ENCODE measurements at regions not wholly inside any gene's neighbourhood (a gene's known extent, or its start where the extent isn't known, plus 50 kb on each side); places are given as distances from the start of the nearest gene placed in this dataset.

GRCh38 chr7:110573862-110574528 is 516.9 kb upstream of the LRRN3 start:
- no peaks in the 10 kb centered on the region for H3K27me3 Mint-ChIP-seq
- no peaks in the 10 kb centered on the region for H3K36me3 Mint-ChIP-seq (ENCODE audit: low read depth)
- H3K9me3 Mint-ChIP-seq, result no peaks in the 10 kb centered on the region

DNA sequence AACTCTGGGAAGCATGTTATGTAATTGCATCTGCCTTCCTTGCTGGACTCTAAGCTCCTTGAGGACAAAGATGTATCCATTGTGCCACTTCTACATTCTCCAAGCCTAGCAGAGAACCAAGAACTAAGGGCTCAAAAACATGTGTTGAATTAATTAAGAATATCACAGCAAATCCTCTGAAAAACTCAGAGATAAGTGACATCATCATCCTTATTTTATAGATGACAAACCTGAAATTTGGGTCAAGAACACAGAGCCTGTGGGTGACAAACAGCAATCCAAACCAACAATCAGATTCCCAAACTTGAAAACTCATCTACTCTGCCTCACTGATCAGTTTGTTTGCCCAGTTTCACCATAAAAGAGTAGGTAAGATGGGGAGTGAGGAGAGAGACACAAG is 503.6 kb upstream of the LRRN3 start:
- DNase-seq, result no peak
- Mint-ChIP-seq H3K27ac (no peak overlapping the region), H3K4me1 (ENCODE audit: low read depth) (no peaks in the 10 kb centered on the region), H3K4me3 (no peak overlapping the region), H3K9me3 (peaks cover 2% of the 10 kb centered on the region), H3K27me3 (no peaks in the 10 kb centered on the region), H3K36me3 (ENCODE audit: low read depth) (no peaks in the 10 kb centered on the region)

More at GRCh38 chr7:110573862-110574528, 516.9 kb upstream of the LRRN3 start:
- Mint-ChIP-seq H3K27ac (no peak overlapping the region), H3K4me1 (ENCODE audit: low read depth) (no peaks in the 10 kb centered on the region), H3K4me3 (no peak overlapping the region)
- DNase-seq, result no peak

DNA sequence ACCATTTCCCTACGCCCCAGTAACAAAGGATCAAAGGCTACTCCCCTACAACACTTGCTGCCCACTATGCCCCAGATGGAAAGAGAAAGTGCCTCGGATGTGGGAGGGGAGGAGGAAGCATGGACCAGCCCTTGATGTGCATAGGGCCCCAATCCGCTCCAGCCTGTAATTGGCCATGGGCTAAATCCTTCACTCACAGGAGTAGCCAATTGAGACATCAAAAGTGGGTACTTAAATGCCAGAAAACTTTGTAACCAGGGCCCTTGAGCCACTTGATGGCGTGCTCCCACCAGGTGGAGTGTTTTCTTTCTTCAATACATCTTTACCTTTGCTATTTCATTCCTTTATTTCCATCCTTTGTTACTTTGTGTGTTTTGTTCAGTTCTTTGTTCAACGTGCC is 500.5 kb upstream of the LRRN3 start:
- DNase-seq, result no peak
- H3K27ac Mint-ChIP-seq, result no peak overlapping the region
- H3K36me3 Mint-ChIP-seq (ENCODE audit: low read depth), result no peaks in the 10 kb centered on the region
- H3K27me3 Mint-ChIP-seq, result no peaks in the 10 kb centered on the region
- H3K9me3 Mint-ChIP-seq, result no peaks in the 10 kb centered on the region
- no peak overlapping the region for H3K4me3 Mint-ChIP-seq
- no peaks in the 10 kb centered on the region for H3K4me1 Mint-ChIP-seq (ENCODE audit: low read depth)

- Mint-ChIP-seq H3K4me1 (ENCODE audit: low read depth) (peaks cover 2% of the 10 kb centered on the region), H3K9me3 (no peaks in the 10 kb centered on the region), H3K36me3 (ENCODE audit: low read depth) (no peaks in the 10 kb centered on the region), H3K4me3 (no peak overlapping the region), H3K27ac (no peak overlapping the region), H3K27me3 (no peaks in the 10 kb centered on the region)
- DNase-seq, result no peak
Observed at GRCh38 chr7:110591341-110591740, 499.6 kb upstream of the LRRN3 start.

GRCh38 chr7:110592557-110592956 is 498.4 kb upstream of the LRRN3 start:
- no peaks in the 10 kb centered on the region for H3K27me3 Mint-ChIP-seq
- no peaks in the 10 kb centered on the region for H3K9me3 Mint-ChIP-seq
- no peak overlapping the region for H3K27ac Mint-ChIP-seq
- H3K4me1 Mint-ChIP-seq (ENCODE audit: low read depth), result peaks cover 2% of the 10 kb centered on the region
- DNase-seq, result no peak
- H3K4me3 Mint-ChIP-seq, result no peak overlapping the region
- H3K36me3 Mint-ChIP-seq (ENCODE audit: low read depth), result no peaks in the 10 kb centered on the region

- no peaks in the 10 kb centered on the region for H3K9me3 Mint-ChIP-seq
- H3K27me3 Mint-ChIP-seq, result no peaks in the 10 kb centered on the region
- H3K4me3 Mint-ChIP-seq, result no peak overlapping the region
- H3K36me3 Mint-ChIP-seq (ENCODE audit: low read depth), result no peaks in the 10 kb centered on the region
- peaks cover 2% of the 10 kb centered on the region for H3K4me1 Mint-ChIP-seq (ENCODE audit: low read depth)
- no peak for DNase-seq
- no peak overlapping the region for H3K27ac Mint-ChIP-seq
Observed at GRCh38 chr7:110593355-110593754, 497.6 kb upstream of the LRRN3 start.

DNA sequence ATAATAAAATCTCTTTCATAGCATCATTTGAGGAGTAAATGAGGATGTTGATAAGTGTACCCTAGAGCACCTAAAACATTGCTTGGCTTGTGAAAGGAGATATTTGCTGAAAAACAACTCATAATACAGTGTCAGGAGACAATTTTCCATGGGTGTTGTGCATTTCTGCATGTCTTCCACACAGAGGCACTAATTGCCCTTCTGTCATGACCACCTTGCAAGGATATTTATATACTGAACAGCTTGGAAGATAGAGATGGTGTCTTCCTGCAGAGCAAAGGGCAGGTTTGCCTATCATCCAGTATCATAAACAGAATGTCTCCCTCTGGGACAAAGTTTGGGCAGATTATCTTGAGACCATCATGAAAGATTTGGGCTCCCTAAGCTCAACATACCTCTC is 495.2 kb upstream of the LRRN3 start:
- Mint-ChIP-seq H3K27ac (no peak overlapping the region), H3K9me3 (no peaks in the 10 kb centered on the region), H3K27me3 (no peaks in the 10 kb centered on the region), H3K4me3 (no peak overlapping the region), H3K4me1 (ENCODE audit: low read depth) (peaks cover 2% of the 10 kb centered on the region), H3K36me3 (ENCODE audit: low read depth) (no peaks in the 10 kb centered on the region)
- DNase-seq, result no peak

DNA sequence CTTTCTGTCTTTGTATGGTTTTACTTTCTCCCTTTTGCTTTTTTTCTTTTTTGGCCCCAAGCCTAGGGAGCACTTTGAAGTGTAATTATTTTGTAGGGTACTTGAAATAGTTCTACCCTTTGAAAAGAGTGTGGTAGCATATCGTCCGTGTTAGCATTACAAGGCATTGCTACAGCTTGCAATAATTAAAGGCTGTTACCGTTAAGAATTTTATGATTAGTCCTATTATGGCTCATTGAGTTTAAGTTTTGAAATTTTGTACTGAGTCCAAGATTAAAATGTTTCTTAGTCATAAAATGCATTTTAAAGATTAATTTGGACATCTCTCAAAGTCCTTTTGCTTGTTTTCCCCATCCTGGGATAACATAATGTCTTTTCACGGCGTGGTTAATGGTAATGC is 490.0 kb upstream of the LRRN3 start:
- H3K27ac Mint-ChIP-seq, result no peak overlapping the region
- H3K36me3 Mint-ChIP-seq (ENCODE audit: low read depth), result no peaks in the 10 kb centered on the region
- no peak overlapping the region for H3K4me3 Mint-ChIP-seq
- no peaks in the 10 kb centered on the region for H3K27me3 Mint-ChIP-seq
- no peak for DNase-seq
- H3K9me3 Mint-ChIP-seq, result no peaks in the 10 kb centered on the region
- H3K4me1 Mint-ChIP-seq (ENCODE audit: low read depth), result peaks cover under 1% of the 10 kb centered on the region

- no peaks in the 10 kb centered on the region for H3K27me3 Mint-ChIP-seq
- DNase-seq, result no peak
- H3K27ac Mint-ChIP-seq, result no peak overlapping the region
- H3K36me3 Mint-ChIP-seq (ENCODE audit: low read depth), result no peaks in the 10 kb centered on the region
- no peaks in the 10 kb centered on the region for H3K9me3 Mint-ChIP-seq
- no peaks in the 10 kb centered on the region for H3K4me1 Mint-ChIP-seq (ENCODE audit: low read depth)
- no peak overlapping the region for H3K4me3 Mint-ChIP-seq
Observed at GRCh38 chr7:110601710-110602109, 489.2 kb upstream of the LRRN3 start.

GRCh38 chr7:110604206-110604605 is 486.7 kb upstream of the LRRN3 start:
- H3K4me1 Mint-ChIP-seq (ENCODE audit: low read depth), result peaks cover 3% of the 10 kb centered on the region
- DNase-seq, result no peak
- H3K36me3 Mint-ChIP-seq (ENCODE audit: low read depth), result no peaks in the 10 kb centered on the region
- H3K27me3 Mint-ChIP-seq, result no peaks in the 10 kb centered on the region
- H3K27ac Mint-ChIP-seq, result no peak overlapping the region
- no peak overlapping the region for H3K4me3 Mint-ChIP-seq
- H3K9me3 Mint-ChIP-seq, result no peaks in the 10 kb centered on the region

GRCh38 chr7:110604885-110605284 is 486.0 kb upstream of the LRRN3 start:
- Mint-ChIP-seq H3K4me3 (no peak overlapping the region), H3K27me3 (no peaks in the 10 kb centered on the region)
- DNase-seq, result no peak

GRCh38 chr7:110607050-110607857 is 483.7 kb upstream of the LRRN3 start:
- no peak overlapping the region for H3K27ac Mint-ChIP-seq
- no peaks in the 10 kb centered on the region for H3K36me3 Mint-ChIP-seq (ENCODE audit: low read depth)
- H3K4me3 Mint-ChIP-seq, result no peak overlapping the region
- no peaks in the 10 kb centered on the region for H3K9me3 Mint-ChIP-seq
- H3K27me3 Mint-ChIP-seq, result no peaks in the 10 kb centered on the region
- peaks cover 3% of the 10 kb centered on the region for H3K4me1 Mint-ChIP-seq (ENCODE audit: low read depth)
- no peak for DNase-seq

More at GRCh38 chr7:110604885-110605284, 486.0 kb upstream of the LRRN3 start:
- no peak overlapping the region for H3K27ac Mint-ChIP-seq
- no peaks in the 10 kb centered on the region for H3K9me3 Mint-ChIP-seq
- H3K4me1 Mint-ChIP-seq (ENCODE audit: low read depth), result peaks cover 3% of the 10 kb centered on the region
- no peaks in the 10 kb centered on the region for H3K36me3 Mint-ChIP-seq (ENCODE audit: low read depth)

DNA sequence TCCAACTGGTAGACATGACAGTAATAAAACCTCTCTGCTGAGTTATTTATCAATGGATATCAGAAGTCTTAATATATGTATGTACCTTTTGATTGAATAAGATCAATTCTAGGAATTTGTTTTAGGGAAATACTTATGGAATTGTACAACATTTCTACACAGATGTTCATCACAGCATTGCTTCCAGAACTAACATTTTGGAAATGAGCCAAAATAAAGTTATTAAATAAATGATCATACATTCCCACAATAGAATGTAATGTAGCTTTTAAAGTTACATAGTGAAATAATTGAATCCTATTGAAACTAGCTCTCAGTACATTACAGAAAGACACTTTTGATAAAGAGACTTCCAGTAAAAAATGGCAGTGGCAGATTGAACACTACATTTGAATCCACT is 481.6 kb upstream of the LRRN3 start:
- no peak for DNase-seq
- Mint-ChIP-seq H3K27me3 (no peaks in the 10 kb centered on the region), H3K9me3 (no peaks in the 10 kb centered on the region), H3K36me3 (ENCODE audit: low read depth) (no peaks in the 10 kb centered on the region), H3K27ac (no peak overlapping the region), H3K4me1 (ENCODE audit: low read depth) (peaks cover 3% of the 10 kb centered on the region), H3K4me3 (no peak overlapping the region)

DNA sequence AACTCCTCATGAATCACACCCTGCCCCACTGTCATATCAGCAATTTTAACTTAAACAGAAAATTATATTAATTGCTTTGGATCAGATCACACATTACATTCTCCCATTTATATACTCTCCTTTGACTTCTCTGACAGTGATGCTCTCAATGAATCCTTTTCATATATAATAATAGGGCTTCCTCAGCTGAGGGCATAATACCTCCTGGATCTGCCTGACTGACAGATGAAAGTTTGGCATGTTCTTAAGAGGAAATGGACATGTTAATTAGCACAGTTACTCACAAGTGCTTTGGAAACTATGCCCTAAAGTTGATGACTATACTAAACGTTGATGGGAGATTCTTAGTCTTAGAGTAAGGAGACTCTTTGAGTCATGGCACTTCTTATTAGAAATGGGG is 478.2 kb upstream of the LRRN3 start:
- no peak for DNase-seq
- no peak overlapping the region for H3K27ac Mint-ChIP-seq
- no peak overlapping the region for H3K4me3 Mint-ChIP-seq
- H3K9me3 Mint-ChIP-seq, result peaks cover 2% of the 10 kb centered on the region
- H3K36me3 Mint-ChIP-seq (ENCODE audit: low read depth), result no peaks in the 10 kb centered on the region
- H3K4me1 Mint-ChIP-seq (ENCODE audit: low read depth), result no peaks in the 10 kb centered on the region
- no peaks in the 10 kb centered on the region for H3K27me3 Mint-ChIP-seq
